NCI-H2081 (cell line): ENCODE measurements at regions not wholly inside any gene's neighbourhood (a gene's known extent, or its start where the extent isn't known, plus 50 kb on each side); places are given as distances from the start of the nearest gene placed in this dataset.
"Not testable (repeated sequence)": the region's sequence is repeated elsewhere in the genome, so short reads cannot be mapped to it uniquely, and the experiment has no call there.

Source experiments
- DNase-seq, 2 experiments: peaks; one replicate each; lab custom pipeline; 2025; lab: John Stamatoyannopoulos, UW

DNA sequence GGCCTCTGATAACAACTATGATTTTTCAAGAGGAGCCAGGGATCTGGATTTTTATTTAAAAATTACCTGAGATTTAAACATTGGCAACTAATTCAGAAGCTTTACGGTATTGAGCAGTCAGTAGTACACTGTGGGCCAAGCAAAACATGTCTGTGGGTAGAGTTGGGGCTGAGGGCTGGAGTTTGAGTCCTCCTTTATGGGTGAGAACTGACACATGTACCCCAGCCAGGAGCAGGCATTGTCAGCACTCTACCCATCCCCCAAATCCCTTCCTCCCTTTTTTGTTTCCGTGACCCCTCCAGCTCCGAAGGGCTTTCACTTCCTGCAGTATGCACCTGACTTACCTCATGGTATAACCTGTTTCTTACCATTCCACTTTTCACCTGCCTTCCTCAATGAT lies 131.4 kb downstream of the SNX5 start:
- no peak for DNase-seq

DNA sequence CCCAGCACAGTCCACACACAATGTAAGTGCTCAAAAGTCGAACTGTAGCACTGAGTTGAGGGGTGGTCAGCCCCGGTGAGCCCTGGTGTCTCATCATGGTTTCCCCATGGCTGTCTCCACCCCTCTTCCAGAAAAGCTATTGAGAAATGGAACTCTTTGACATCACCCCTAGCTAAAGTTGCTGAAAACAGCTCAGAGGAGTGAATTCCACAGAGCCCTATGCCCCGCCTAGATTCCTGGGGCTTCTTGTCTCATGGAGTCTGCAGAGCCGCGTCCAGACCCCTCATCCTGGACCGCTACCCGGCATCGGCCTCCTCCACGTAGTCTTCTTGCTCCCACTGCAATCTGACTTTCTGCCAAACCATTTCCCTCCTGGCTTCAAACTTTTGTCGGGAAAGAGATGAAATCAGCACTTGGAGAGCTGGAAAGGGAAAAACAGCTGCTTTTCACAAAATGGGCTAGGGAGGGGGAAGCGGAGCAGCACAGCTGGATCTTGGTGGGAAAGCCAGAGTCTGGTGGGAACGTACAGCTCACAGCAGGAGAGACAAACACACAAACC lies 132.2 kb downstream of the SNX5 start:
- DNase-seq = no peak

- DNase-seq = no peak
Observed at GRCh38 chr20:17835934-17836300, 132.7 kb downstream of the SNX5 start.

- no peak for DNase-seq
Observed at GRCh38 chr20:17835240-17835933, 133.2 kb downstream of the SNX5 start.

DNA sequence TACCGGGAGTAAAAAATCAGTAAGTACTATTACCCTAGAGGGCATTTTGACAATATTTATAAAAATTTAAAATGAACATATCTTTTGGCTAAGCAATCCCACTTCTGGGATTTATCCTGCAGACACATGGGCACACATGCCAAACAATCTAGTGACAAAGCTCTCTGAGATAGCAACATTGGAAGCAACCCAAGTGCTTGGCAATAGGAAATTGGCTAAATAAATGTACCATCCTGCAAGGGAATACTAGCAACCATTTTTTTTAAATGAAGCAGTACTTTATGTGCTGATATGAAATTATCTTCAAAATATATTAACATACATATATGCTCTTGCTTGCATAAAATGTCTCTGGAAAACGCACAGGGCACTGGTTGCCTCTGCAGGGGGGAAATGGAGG lies 133.8 kb downstream of the SNX5 start:
- no peak for DNase-seq

GRCh38 chr20:17833036-17833674 lies 133.4 kb downstream of the BANF2 start:
- DNase-seq = no peak

- no peak for DNase-seq
Observed at GRCh38 chr20:17832236-17832915, 132.6 kb downstream of the BANF2 start.

DNA sequence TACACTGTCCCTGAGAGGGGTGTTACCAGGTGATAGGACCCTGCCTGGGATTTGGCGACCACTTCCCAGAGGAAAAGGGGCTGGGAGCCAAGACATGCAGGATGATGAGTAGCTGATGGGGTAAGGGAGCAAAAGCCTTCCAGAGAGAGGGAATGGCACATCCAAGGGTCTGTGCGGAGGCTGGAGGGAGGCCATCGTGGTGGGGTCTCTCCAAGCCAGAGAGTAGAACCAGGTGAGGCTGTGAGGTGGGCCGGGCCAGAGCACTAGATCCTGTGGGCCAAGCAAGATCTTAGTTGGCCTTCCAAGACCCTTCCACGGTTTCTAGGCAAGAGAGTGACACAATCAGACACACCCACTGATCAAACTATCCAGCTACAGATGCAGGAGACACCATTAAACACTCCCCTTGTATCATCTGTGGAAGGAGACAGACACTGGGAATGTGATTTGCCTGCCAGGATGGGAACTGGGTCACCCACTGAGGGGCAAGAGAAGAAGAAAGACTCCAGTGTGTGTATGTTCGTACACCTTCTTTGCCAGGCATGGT lies 128.9 kb downstream of the BANF2 start:
- no peak for DNase-seq

DNA sequence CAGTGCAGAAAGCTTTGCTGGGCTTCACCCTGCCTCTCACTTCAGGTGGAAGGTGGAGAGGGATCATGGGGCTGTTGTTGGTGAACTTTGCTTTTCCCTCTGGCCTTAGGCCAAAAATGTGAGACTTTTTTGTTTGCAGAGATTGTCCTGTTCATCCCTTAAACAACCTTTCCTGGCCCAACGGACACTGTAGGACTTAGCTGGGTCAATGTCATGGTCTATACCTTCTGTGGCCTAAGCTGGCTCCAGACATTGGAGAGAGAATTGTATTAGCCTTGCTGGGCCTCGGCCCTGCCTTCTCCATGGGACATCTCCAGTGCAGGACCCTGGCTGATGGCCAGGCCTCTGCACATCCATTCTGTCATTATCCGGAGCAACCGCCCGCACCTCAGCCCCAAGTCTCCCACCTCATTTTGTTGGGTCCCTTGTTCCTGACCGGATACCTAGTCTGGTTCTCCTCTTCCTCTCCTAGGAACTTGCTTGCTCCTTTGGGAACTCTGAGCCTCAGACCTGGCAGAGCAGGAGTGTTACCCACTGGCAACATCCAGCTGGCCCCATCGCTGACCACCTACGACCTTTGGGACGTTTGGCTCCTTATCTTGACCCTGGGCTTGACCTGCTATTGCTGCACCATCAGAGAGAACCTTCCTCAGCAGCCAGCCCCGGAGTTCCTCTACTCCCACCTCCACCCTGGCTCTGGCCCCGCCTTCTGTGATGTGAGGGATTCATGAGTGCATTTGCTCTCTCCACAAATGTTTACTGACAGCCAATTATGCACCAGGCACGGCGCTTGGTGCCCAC lies 128.2 kb downstream of the BANF2 start:
- no peak for DNase-seq

- DNase-seq = no peak
Observed at GRCh38 chr20:17827079-17827478, 127.3 kb downstream of the BANF2 start.

GRCh38 chr20:17825960-17826843 lies 126.4 kb downstream of the BANF2 start:
- no peak for DNase-seq

DNA sequence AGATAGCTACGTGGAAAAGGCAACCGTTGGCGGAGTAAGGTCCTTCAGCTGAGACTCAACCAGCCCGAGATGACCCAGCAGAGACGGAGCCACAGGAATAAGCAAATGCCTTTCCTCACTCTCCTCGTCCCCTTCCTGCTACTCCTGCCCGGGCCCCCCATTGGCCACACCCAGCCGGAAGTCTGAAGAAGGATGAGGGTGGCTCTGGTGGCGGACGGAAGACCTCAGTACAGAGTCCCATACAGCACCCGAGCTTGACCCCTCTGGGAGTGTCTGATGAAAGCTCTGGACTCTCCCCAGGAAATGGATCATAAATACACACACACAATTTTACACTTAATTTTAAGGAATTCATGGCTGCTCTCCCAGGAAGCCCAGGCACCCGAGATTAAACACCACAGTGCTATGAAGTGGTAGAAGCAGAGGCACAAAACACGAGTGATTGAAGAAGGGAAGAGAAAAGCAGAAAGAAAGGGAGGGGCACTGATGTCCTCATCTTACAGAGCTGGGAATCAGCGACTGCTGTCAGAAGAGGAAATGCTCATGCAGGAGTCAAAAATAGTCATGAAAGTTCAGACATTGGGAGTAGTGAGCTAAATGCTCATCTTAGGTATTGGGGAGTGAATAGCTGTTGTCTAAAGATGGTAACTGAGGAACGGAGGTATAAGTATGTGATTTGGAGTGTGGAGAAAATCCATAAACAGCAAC lies 125.6 kb downstream of the BANF2 start:
- no peak for DNase-seq

- DNase-seq = no peak
Observed at GRCh38 chr20:17824676-17825251, 125.0 kb downstream of the BANF2 start.

DNA sequence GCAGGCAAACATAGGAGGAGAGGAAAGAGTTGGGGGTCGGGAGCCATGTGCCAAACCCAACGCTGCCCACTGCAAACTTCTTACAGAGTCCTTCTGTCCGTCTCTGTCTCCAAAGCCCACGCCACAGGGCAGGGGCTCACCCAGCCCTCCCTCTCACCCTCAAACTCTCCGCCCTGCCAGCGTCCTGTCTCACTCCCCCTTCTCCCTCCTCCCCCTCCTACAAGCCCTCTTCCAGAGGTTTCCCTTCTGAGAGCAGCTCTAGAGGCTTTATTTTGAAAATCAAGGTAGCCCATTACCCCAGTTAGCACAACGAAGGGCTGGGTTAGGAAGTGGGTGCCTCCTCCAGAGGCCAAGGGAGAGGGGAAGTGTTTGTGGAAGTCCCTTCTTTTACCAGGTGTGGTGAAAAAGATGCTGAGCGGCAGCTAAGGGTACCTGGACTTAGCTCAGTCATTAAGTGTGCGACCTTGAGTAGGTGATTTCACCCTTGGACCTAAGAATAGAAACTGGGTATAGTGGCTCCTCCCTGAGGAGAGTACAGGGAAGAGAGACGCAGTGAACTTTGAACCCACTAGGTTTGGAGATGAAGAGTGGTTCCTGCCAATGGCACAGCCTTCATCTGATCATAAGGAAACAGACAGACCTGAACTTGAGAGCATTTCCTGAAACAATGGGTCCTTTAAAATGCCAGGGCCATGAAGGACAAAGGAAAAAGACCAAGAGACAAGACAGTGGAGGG lies 123.8 kb downstream of the BANF2 start:
- DNase-seq = no peak

DNA sequence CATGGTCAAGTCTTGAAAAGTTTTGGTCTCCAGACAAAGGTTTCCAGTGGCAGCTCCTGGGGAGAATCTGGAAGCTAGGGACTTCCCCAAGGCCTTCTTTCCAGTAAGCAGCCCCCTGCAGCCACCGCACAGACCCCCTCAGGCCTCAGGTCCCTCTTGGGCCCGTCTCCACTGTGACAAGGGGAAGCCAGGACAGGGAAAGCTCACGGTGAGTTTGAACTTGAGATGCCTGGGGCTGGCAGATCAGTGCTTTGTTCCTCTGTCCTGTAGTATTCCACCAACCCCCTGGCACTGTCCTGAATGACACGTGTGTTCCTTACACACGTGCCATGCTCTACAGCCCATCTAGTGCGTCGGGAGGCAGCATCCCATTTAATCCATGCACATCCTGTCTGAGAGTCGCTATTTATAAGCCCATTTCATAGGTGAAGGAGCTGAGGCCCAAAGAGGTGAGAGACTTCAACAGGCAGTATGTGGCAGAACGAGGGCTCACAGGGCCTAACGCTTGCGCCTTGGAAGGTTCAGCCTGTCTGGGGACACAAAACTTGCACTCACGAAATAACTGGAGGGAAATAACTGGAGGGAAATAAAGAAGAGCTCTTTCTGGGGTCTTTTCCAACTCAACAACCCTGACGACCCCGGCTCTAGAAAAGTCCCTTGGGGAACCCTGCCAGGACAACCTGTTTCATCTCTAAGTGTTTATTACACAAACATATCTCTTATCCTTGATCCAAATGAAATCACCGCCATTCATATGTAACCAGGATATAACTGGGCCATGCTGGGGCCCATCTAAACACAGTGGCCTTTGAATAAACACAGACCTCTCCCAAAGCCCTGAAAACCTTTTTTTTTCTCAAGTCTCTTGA lies 123.0 kb downstream of the BANF2 start:
- DNase-seq = no peak

- no peak for DNase-seq
Observed at GRCh38 chr20:17822039-17822438, 122.3 kb downstream of the BANF2 start.

DNA sequence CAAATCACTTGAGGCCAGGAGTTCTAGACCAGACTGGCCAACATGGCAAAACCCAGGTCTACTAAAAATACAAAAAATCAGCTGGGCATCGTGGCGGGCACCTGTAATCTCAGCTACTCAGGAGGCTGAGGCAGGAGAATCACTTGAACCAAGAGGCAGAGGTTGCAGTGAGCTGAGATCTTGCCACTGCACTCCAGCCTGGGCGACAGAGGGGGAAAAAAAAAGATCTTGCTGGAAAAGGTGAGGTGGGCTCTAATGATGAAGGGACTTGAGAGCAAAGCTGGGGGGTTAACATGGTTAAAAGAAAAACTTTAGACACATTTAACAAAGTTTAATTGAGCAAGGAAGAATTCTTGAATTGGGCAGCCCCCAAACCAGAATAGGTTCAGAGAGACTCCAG lies 121.8 kb downstream of the BANF2 start:
- not testable (repeated sequence) for DNase-seq

- DNase-seq = no peak
Observed at GRCh38 chr20:17819395-17820093, 119.8 kb downstream of the BANF2 start.
